ENCODE measurements at regions not wholly inside any gene's neighbourhood (a gene's known extent, or its start where the extent isn't known, plus 50 kb on each side); places are given as distances from the start of the nearest gene placed in this dataset.

- Histone ChIP-seq H3K4me1 (ENCODE audit: control insufficient read depth, insufficient read depth, low read length) (no peaks in the 10 kb centered on the region), H3K4me3 (ENCODE audit: insufficient read depth, low read depth, low read length) (no peak overlapping the region), H4K5ac (ENCODE audit: low read depth, low read length) (no peak overlapping the region), H3K23ac (ENCODE audit: low read depth, low read length) (no peak overlapping the region), H2BK20ac (ENCODE audit: low read depth, low read length) (no peak overlapping the region), H2BK120ac (ENCODE audit: low read depth, low read length) (no peak overlapping the region), H3K79me1 (ENCODE audit: low read depth in 1 of 2, low read length in 2 of 2) (no peaks in the 10 kb centered on the region), H3K4ac (ENCODE audit: low read depth, low read length) (no peak overlapping the region), H3K9me3 (ENCODE audit: control insufficient read depth, insufficient read depth, low read length) (no peaks in the 10 kb centered on the region), H3K14ac (replicated peaks; ENCODE audit: low read depth, low read length) (no peak overlapping the region), H3K9me1 (ENCODE audit: insufficient read depth, low read length) (no peaks in the 10 kb centered on the region), H3K4me2 (ENCODE audit: low read depth, low read length) (no peak overlapping the region), H4K8ac (ENCODE audit: low read depth in 2 of 2, low read length in 2 of 2) (no peak overlapping the region), H2BK5ac (ENCODE audit: low read depth, low read length, poor library complexity, severe bottlenecking) (no peak overlapping the region), H4K91ac (ENCODE audit: insufficient read depth, low read depth, low read length) (no peak overlapping the region), H3K18ac (ENCODE audit: low read depth, low read length) (no peak overlapping the region), H3K56ac (ENCODE audit: extremely low read depth, insufficient read depth, low read length) (no peak overlapping the region), H2BK15ac (ENCODE audit: low read depth, low read length) (no peak overlapping the region), H2AFZ (replicated peaks; ENCODE audit: low read length, poor library complexity) (no peak overlapping the region), H3K27ac (ENCODE audit: insufficient read depth, low read length) (no peak overlapping the region), H4K20me1 (ENCODE audit: insufficient read depth, low read length) (no peaks in the 10 kb centered on the region), H3K9ac (ENCODE audit: low read depth, low read length) (no peak overlapping the region), H2AK9ac (replicated peaks; ENCODE audit: low read depth, low read length, poor library complexity) (no peak overlapping the region), H2AK5ac (ENCODE audit: low read depth, low read length) (no peak overlapping the region), H3K36me3 (ENCODE audit: control insufficient read depth, insufficient read depth, low read length) (no peaks in the 10 kb centered on the region), H3K27me3 (ENCODE audit: control insufficient read depth, insufficient read depth, low read length) (no peaks in the 10 kb centered on the region)
- ChIA-PET POLR2A (ENCODE audit: unreplicated experiment) (no interaction called here), CTCF (no interaction called here)
- in situ Hi-C loops (cut with MboI; ENCODE audit: low sequenced_read_pairs) (no loop called here), dilution Hi-C loops (cut with HindIII; ENCODE audit: low sequenced_read_pairs, unreplicated experiment) (no loop called here), intact Hi-C loops (cut with micrococcal nuclease) (loop anchor here (2.0 kb wide), 1 partner anchor 337 kb away; no protein-coding TSS in a partner anchor)
- TF ChIP-seq CTCF (conservative IDR thresholded peaks at IDR 0.05; ENCODE audit: low read depth, low read length): no peak
- no peak for TF ChIP-seq NFE2L2 (IDR thresholded peaks at IDR 0.05; ENCODE audit: low read depth, low read length)
- TF ChIP-seq SMC3 (IDR thresholded peaks at IDR 0.05; ENCODE audit: low read depth, low read length): no peak
- TF ChIP-seq USF2 (IDR thresholded peaks at IDR 0.05; ENCODE audit: low read depth, low read length): no peak
- no peak for TF ChIP-seq CHD1 (IDR thresholded peaks at IDR 0.05; ENCODE audit: low read depth, low read length)
- TF ChIP-seq, protein P1, sequence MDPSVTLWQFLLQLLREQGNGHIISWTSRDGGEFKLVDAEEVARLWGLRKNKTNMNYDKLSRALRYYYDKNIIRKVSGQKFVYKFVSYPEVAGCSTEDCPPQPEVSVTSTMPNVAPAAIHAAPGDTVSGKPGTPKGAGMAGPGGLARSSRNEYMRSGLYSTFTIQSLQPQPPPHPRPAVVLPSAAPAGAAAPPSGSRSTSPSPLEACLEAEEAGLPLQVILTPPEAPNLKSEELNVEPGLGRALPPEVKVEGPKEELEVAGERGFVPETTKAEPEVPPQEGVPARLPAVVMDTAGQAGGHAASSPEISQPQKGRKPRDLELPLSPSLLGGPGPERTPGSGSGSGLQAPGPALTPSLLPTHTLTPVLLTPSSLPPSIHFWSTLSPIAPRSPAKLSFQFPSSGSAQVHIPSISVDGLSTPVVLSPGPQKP (IDR thresholded peaks at IDR 0.05; ENCODE audit: borderline replicate concordance, low read depth, low read length): no peak
- no peak for TF ChIP-seq RAD21 (IDR thresholded peaks at IDR 0.05; ENCODE audit: low read length)
- no peak for TF ChIP-seq RCOR1 (IDR thresholded peaks at IDR 0.05; ENCODE audit: insufficient replicate concordance, low read length)
- TF ChIP-seq MXI1 (IDR thresholded peaks at IDR 0.05; ENCODE audit: borderline replicate concordance, low read depth, low read length): no peak
- no peak for TF ChIP-seq RFX5 (IDR thresholded peaks at IDR 0.05; ENCODE audit: low read depth, low read length)
- no peak for TF ChIP-seq POLR2A (IDR thresholded peaks at IDR 0.05; ENCODE audit: low read depth, low read length)
- TF ChIP-seq CEBPB (IDR thresholded peaks at IDR 0.05; ENCODE audit: low read depth, low read length): no peak
- TF ChIP-seq MAZ (IDR thresholded peaks at IDR 0.05; ENCODE audit: borderline replicate concordance, low read depth, low read length): no peak
- no peak for TF ChIP-seq FOS (IDR thresholded peaks at IDR 0.05; ENCODE audit: low read depth, low read length)
- TF ChIP-seq MAFK (IDR thresholded peaks at IDR 0.05; ENCODE audit: low read depth, low read length): no peak
- no peak for TF ChIP-seq BHLHE40 (IDR thresholded peaks at IDR 0.05; ENCODE audit: low read depth, low read length)
- BruUV-seq (replicated peaks): no TSS peak
- no peak for DNase-seq
- no CpG with 5 or more reads among the region's 2 CpGs for WGBS, 2 experiments (ENCODE audit: extremely low coverage in 2 of 2, insufficient read length in 1 of 2)
- ATAC-seq (ENCODE audit: low read depth): no peak
Observed at GRCh38 chr4:133484287-133484686, 335.2 kb downstream of the PCDH10 start.

Data from IMR-90 (cell line).